CD4-positive, alpha-beta T cell treated with Interleukin-1 beta for 1 hour (primary cell): ENCODE measurements at regions not wholly inside any gene's neighbourhood (a gene's known extent, or its start where the extent isn't known, plus 50 kb on each side); places are given as distances from the start of the nearest gene placed in this dataset.
"Not testable (repeated sequence)": the region's sequence is repeated elsewhere in the genome, so short reads cannot be mapped to it uniquely, and the experiment has no call there.

Experiments
- DNase-seq, 2 donors: peaks; one replicate each; pipeline ENCODE4 v3.0.0-alpha.2; 2020 to 2022

GRCh38 chr14:76264384-76264783, 111.6 kb upstream of the ESRRB start:
- no peak for DNase-seq

- DNase-seq: peak in 1 of 2 donors; percentile 1
Measured at GRCh38 chr14:76267322-76268046, 108.5 kb upstream of the ESRRB start.

- DNase-seq: no peak
Measured at GRCh38 chr14:76268047-76268431, 107.9 kb upstream of the ESRRB start.

GRCh38 chr14:76268700-76269099, 107.2 kb upstream of the ESRRB start:
- DNase-seq: no peak

GRCh38 chr14:76271041-76271755, 104.7 kb upstream of the ESRRB start:
- DNase-seq: no peak

- no peak for DNase-seq
Measured at GRCh38 chr14:76272349-76272748, 103.6 kb upstream of the ESRRB start.

GRCh38 chr14:76272774-76273173, 103.2 kb upstream of the ESRRB start:
- DNase-seq: no peak

- no peak for DNase-seq
Measured at GRCh38 chr14:76273346-76273745, 102.6 kb upstream of the ESRRB start.

GRCh38 chr14:76274324-76274723, 101.6 kb upstream of the ESRRB start:
- no peak for DNase-seq

GRCh38 chr14:76277586-76278130, 98.3 kb upstream of the ESRRB start:
- no peak for DNase-seq

GRCh38 chr14:76280221-76280620, 95.7 kb upstream of the ESRRB start:
- DNase-seq: no peak

GRCh38 chr14:76282581-76282980, 93.4 kb upstream of the ESRRB start:
- no peak for DNase-seq

- DNase-seq: no peak
Measured at GRCh38 chr14:76287063-76287462, 88.9 kb upstream of the ESRRB start.

GRCh38 chr14:76289276-76289675, 86.7 kb upstream of the ESRRB start:
- DNase-seq: no peak

- DNase-seq: no peak
Measured at GRCh38 chr14:76292561-76292960, 83.4 kb upstream of the ESRRB start.

- no peak for DNase-seq
Measured at GRCh38 chr14:76293221-76293620, 82.7 kb upstream of the ESRRB start.

- DNase-seq: no peak
Measured at GRCh38 chr14:76293923-76294322, 82.0 kb upstream of the ESRRB start.

GRCh38 chr14:76294876-76295275, 81.1 kb upstream of the ESRRB start:
- DNase-seq: no peak

- no peak for DNase-seq
Measured at GRCh38 chr14:76298896-76299295, 77.0 kb upstream of the ESRRB start.

- DNase-seq: not testable (repeated sequence)
Measured at GRCh38 chr14:76303188-76303587, 72.7 kb upstream of the ESRRB start.

- no peak for DNase-seq
Measured at GRCh38 chr14:76304536-76305267, 71.2 kb upstream of the ESRRB start.

- no peak for DNase-seq
Measured at GRCh38 chr14:76305268-76305826, 70.6 kb upstream of the ESRRB start.

GRCh38 chr14:76306131-76306530, 69.8 kb upstream of the ESRRB start:
- DNase-seq: no peak
